Keratinocyte (primary cell): ENCODE measurements at regions not wholly inside any gene's neighbourhood (a gene's known extent, or its start where the extent isn't known, plus 50 kb on each side); places are given as distances from the start of the nearest gene placed in this dataset.

Experiments
- DNase-seq: peaks from one replicate; pipeline ENCODE4 v3.0.0-alpha.2; 2011; ENCODE audit warnings: low read depth, missing footprints, low spot score
- FAIRE-seq: peaks from 2 replicates; lab custom pipeline; 2011; peaks lifted over from hg19 to GRCh38; lab: Jason Lieb, UNC
- H2AFZ ChIP-seq: 2 replicates; pipeline ENCODE4 v1.6.0; 2012; ENCODE audit warnings: low read length, control low read depth, inconsistent platforms; ENCODE audit not compliant: control insufficient read depth
- H3K27ac ChIP-seq: 2 replicates; pipeline ENCODE4 v1.5.1; 2011; ENCODE audit warnings: low read length; ENCODE audit not compliant: control insufficient read depth, insufficient read depth
- H3K27me3 ChIP-seq: 3 replicates; pipeline ENCODE4 v1.6.0; 2011; ENCODE audit warnings: low read length; ENCODE audit not compliant: control insufficient read depth, insufficient read depth; ENCODE audit errors: extremely low read depth
- H3K36me3 ChIP-seq, 2 experiments: 2 replicates in 1 of 2; 3 replicates in 1 of 2; pipeline ENCODE4 v1.5.1; 2011; ENCODE audit warnings: low read length in 2 of 2, mild to moderate bottlenecking in 1 of 2; ENCODE audit not compliant: control insufficient read depth in 2 of 2, insufficient read depth in 2 of 2; ENCODE audit errors: extremely low read depth in 1 of 2
- H3K4me1 ChIP-seq: 3 replicates; pipeline ENCODE4 v1.5.1; 2011; ENCODE audit warnings: low read length; ENCODE audit not compliant: control insufficient read depth, insufficient read depth; ENCODE audit errors: extremely low read depth
- H3K4me2 ChIP-seq: 3 replicates; pipeline ENCODE4 v1.6.0; 2011; ENCODE audit warnings: low read depth, low read length; ENCODE audit not compliant: control insufficient read depth, insufficient read depth; ENCODE audit errors: extremely low read depth
- H3K4me3 ChIP-seq, 3 experiments: fragments of 200-600 bp in 1 of 3; sonication (generic) in 1 of 3; 2 replicates in 2 of 3; 3 replicates in 1 of 3; pipeline ENCODE4 v1.5.1; 2011 to 2016; ENCODE audit warnings: low read length in 3 of 3, mild to moderate bottlenecking in 3 of 3, control low read depth in 2 of 3, inconsistent platforms in 1 of 3, low read depth in 1 of 3, mixed read lengths in 1 of 3, mixed run types in 1 of 3, moderate library complexity in 1 of 3; ENCODE audit not compliant: control insufficient read depth in 2 of 3, insufficient read depth in 2 of 3; ENCODE audit errors: extremely low read depth in 1 of 3
- H3K79me2 ChIP-seq: 2 replicates; pipeline ENCODE4 v1.6.0; 2012; ENCODE audit warnings: low read length; ENCODE audit not compliant: control insufficient read depth, insufficient read depth
- H3K9ac ChIP-seq: 3 replicates; pipeline ENCODE4 v1.6.0; 2011; ENCODE audit warnings: low read length; ENCODE audit not compliant: control insufficient read depth, insufficient read depth; ENCODE audit errors: extremely low read depth
- H3K9me1 ChIP-seq: 3 replicates; pipeline ENCODE4 v1.6.0; 2011; ENCODE audit warnings: low read length; ENCODE audit not compliant: control insufficient read depth, insufficient read depth; ENCODE audit errors: extremely low read depth
- H3K9me3 ChIP-seq: 2 replicates; pipeline ENCODE4 v1.5.1; 2012; ENCODE audit warnings: low read depth, low read length; ENCODE audit not compliant: control insufficient read depth
- H4K20me1 ChIP-seq: 3 replicates; pipeline ENCODE4 v1.6.0; 2011; ENCODE audit warnings: low read length; ENCODE audit not compliant: control insufficient read depth, insufficient read depth; ENCODE audit errors: extremely low read depth
- EZH2 ChIP-seq: IDR thresholded peaks from one replicate; pipeline ENCODE4 v1.6.1; 2012; ENCODE audit warnings: inconsistent platforms, mild to moderate bottlenecking, low read length, moderate library complexity
- dilution Hi-C: fragments of 300-500 bp; cut with MboI; formaldehyde crosslinking; loops from one replicate; pipeline ENCODE4 v1.7.0; 2020; ENCODE audit warnings: low sequenced_read_pairs; ENCODE audit not compliant: extremely low pct_ligation_motif_present
- TF ChIP-seq, protein P1 (sequence below), 3 experiments: IDR thresholded peaks in 1 of 3; conservative IDR thresholded peaks in 1 of 3; optimal IDR thresholded peaks in 1 of 3; 2 replicates in 2 of 3; 3 replicates in 1 of 3; pipeline versions ENCODE3 to v1.5.1; 2011; ENCODE audit warnings: low read length in 3 of 3, mild to moderate bottlenecking in 3 of 3, moderate library complexity in 2 of 3, control low read depth in 1 of 3, inconsistent platforms in 1 of 3; ENCODE audit not compliant: insufficient read depth in 2 of 3; ENCODE audit errors: extremely low read depth in 1 of 3

GRCh38 chr5:155389498-155389897, 375.9 kb downstream of the KIF4B start:
- dilution Hi-C loops = no loop called here
- DNase-seq = no peak
- Histone ChIP-seq H2AFZ (no peak overlapping the region), H3K27ac (no peak overlapping the region), H3K9me1 (no peaks in the 10 kb centered on the region), H3K4me1 (no peaks in the 10 kb centered on the region), H3K4me2 (no peak overlapping the region), H3K79me2 (no peaks in the 10 kb centered on the region), H3K27me3 (no peaks in the 10 kb centered on the region), H3K36me3 (no peaks in the 10 kb centered on the region), H3K4me3 (no peak overlapping the region), H3K9ac (no peak overlapping the region), H3K9me3 (no peaks in the 10 kb centered on the region), H4K20me1 (no peaks in the 10 kb centered on the region)
- no peak for FAIRE-seq
- TF ChIP-seq, protein P1, sequence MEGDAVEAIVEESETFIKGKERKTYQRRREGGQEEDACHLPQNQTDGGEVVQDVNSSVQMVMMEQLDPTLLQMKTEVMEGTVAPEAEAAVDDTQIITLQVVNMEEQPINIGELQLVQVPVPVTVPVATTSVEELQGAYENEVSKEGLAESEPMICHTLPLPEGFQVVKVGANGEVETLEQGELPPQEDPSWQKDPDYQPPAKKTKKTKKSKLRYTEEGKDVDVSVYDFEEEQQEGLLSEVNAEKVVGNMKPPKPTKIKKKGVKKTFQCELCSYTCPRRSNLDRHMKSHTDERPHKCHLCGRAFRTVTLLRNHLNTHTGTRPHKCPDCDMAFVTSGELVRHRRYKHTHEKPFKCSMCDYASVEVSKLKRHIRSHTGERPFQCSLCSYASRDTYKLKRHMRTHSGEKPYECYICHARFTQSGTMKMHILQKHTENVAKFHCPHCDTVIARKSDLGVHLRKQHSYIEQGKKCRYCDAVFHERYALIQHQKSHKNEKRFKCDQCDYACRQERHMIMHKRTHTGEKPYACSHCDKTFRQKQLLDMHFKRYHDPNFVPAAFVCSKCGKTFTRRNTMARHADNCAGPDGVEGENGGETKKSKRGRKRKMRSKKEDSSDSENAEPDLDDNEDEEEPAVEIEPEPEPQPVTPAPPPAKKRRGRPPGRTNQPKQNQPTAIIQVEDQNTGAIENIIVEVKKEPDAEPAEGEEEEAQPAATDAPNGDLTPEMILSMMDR (optimal IDR thresholded peaks at IDR 0.05 in 1 of 3, IDR thresholded peaks at IDR 0.05 in 1 of 3, conservative IDR thresholded peaks at IDR 0.05 in 1 of 3; ENCODE audit: extremely low read depth in 1 of 3, insufficient read depth in 2 of 3, low read length in 3 of 3) = no peak
- no peak for TF ChIP-seq EZH2

GRCh38 chr5:155394727-155395126, 381.2 kb downstream of the KIF4B start:
- H3K9ac ChIP-seq = no peak overlapping the region
- no peak overlapping the region for H2AFZ ChIP-seq
- no peak for FAIRE-seq
- DNase-seq = no peak
- no peak overlapping the region for H3K27ac ChIP-seq
- H3K79me2 ChIP-seq = no peaks in the 10 kb centered on the region
- H3K9me1 ChIP-seq = no peaks in the 10 kb centered on the region
- dilution Hi-C loops = no loop called here
- H3K27me3 ChIP-seq = no peaks in the 10 kb centered on the region
- H3K4me2 ChIP-seq = no peak overlapping the region
- no peaks in the 10 kb centered on the region for H4K20me1 ChIP-seq
- TF ChIP-seq, protein P1 (optimal IDR thresholded peaks at IDR 0.05 in 1 of 3, IDR thresholded peaks at IDR 0.05 in 1 of 3, conservative IDR thresholded peaks at IDR 0.05 in 1 of 3; ENCODE audit: extremely low read depth in 1 of 3, insufficient read depth in 2 of 3, low read length in 3 of 3) = no peak
- no peak for TF ChIP-seq EZH2
- no peak overlapping the region for H3K4me3 ChIP-seq
- no peaks in the 10 kb centered on the region for H3K4me1 ChIP-seq
- no peaks in the 10 kb centered on the region for H3K9me3 ChIP-seq
- no peaks in the 10 kb centered on the region for H3K36me3 ChIP-seq
